ENCODE measurements at regions not wholly inside any gene's neighbourhood (a gene's known extent, or its start where the extent isn't known, plus 50 kb on each side); places are given as distances from the start of the nearest gene placed in this dataset.

DNA sequence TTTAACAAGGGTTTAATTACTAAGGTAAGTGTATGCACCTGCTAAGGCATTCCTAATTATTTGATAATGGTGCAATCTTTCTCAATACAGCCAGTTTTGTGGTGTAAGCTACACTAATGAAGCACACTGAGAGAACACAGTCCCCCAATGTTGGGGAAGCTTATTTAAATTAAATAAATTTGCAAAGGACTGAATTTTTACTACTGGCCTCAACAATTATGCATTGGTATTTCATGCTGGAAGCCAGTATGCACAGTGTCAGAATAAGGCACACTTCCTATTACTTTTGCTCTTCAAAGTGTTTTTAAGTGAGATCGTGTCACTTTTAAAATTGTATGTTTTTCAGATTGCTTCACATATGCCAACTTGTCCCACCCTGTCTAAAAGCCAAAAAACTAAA is 103.2 kb upstream of the ZNF521 start:
- no peak overlapping the region for H3K4me2 ChIP-seq (ENCODE audit: insufficient read depth, low read length)
- no peak overlapping the region for H3K27ac ChIP-seq (ENCODE audit: insufficient read depth, low read depth, low read length)
- no peaks in the 10 kb centered on the region for H3K9me3 ChIP-seq (replicated peaks; ENCODE audit: control insufficient read depth, insufficient read depth, low read length)
- no peaks in the 10 kb centered on the region for H3K36me3 ChIP-seq (ENCODE audit: control insufficient read depth in 2 of 2, extremely low read depth in 1 of 2, insufficient read depth in 2 of 2, low read length in 2 of 2)
- DNase-seq (ENCODE audit: low read depth, low spot score), result no peak
- no peak overlapping the region for H2AFZ ChIP-seq (ENCODE audit: low read depth, low read length)
- dilution Hi-C loops (cut with MboI; ENCODE audit: extremely low pct_ligation_motif_present, low sequenced_read_pairs), result no loop called here
- no peaks in the 10 kb centered on the region for H3K79me2 ChIP-seq (ENCODE audit: control insufficient read depth, insufficient read depth, low read length)
- H4K20me1 ChIP-seq (replicated peaks; ENCODE audit: control insufficient read depth, extremely low read depth, insufficient read depth, low read length), result no peaks in the 10 kb centered on the region
- TF ChIP-seq GATA2 (IDR thresholded peaks at IDR 0.05; ENCODE audit: insufficient read depth, insufficient read length, low read depth, low read length) (no peak), POLR2A (IDR thresholded peaks at IDR 0.05; ENCODE audit: low read depth, low read length) (no peak), EZH2 (IDR thresholded peaks at IDR 0.05; ENCODE audit: borderline replicate concordance, low read depth, low read length, severe bottlenecking) (no peak), MYC (IDR thresholded peaks at IDR 0.05; ENCODE audit: low read depth, low read length) (no peak), POLR2AphosphoS5 (IDR thresholded peaks at IDR 0.05; ENCODE audit: insufficient read depth, low read depth, low read length) (no peak), FOS (IDR thresholded peaks at IDR 0.05; ENCODE audit: borderline replicate concordance, insufficient read depth, low read length) (no peak), JUN (IDR thresholded peaks at IDR 0.05; ENCODE audit: borderline replicate concordance, insufficient read depth, insufficient read length, low read depth) (no peak)
- TF ChIP-seq, protein P1, sequence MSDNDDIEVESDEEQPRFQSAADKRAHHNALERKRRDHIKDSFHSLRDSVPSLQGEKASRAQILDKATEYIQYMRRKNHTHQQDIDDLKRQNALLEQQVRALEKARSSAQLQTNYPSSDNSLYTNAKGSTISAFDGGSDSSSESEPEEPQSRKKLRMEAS (IDR thresholded peaks at IDR 0.05; ENCODE audit: insufficient read depth, insufficient read length), result no peak
- TF ChIP-seq, protein P2, sequence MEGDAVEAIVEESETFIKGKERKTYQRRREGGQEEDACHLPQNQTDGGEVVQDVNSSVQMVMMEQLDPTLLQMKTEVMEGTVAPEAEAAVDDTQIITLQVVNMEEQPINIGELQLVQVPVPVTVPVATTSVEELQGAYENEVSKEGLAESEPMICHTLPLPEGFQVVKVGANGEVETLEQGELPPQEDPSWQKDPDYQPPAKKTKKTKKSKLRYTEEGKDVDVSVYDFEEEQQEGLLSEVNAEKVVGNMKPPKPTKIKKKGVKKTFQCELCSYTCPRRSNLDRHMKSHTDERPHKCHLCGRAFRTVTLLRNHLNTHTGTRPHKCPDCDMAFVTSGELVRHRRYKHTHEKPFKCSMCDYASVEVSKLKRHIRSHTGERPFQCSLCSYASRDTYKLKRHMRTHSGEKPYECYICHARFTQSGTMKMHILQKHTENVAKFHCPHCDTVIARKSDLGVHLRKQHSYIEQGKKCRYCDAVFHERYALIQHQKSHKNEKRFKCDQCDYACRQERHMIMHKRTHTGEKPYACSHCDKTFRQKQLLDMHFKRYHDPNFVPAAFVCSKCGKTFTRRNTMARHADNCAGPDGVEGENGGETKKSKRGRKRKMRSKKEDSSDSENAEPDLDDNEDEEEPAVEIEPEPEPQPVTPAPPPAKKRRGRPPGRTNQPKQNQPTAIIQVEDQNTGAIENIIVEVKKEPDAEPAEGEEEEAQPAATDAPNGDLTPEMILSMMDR (IDR thresholded peaks at IDR 0.05; ENCODE audit: extremely low read depth in 1 of 2, insufficient read depth in 1 of 2, low read depth in 1 of 2, low read length in 2 of 2), result no peak
- no TSS peak for BruUV-seq (replicated peaks)
- no peaks in the 10 kb centered on the region for H3K9me1 ChIP-seq (replicated peaks; ENCODE audit: control insufficient read depth, extremely low read depth, insufficient read depth, low read length)
- H3K9ac ChIP-seq (replicated peaks; ENCODE audit: extremely low read depth, insufficient read depth, low read length), result no peak overlapping the region
- FAIRE-seq, result no peak
- no peak overlapping the region for H3K4me3 ChIP-seq (replicated peaks in 1 of 3; ENCODE audit: insufficient read depth in 1 of 3, low read depth in 1 of 3, low read length in 3 of 3)
- POLR2A ChIA-PET, result no interaction called here
- intact Hi-C loops (cut with micrococcal nuclease), result no loop called here
- CTCF ChIA-PET, result no interaction called here
- H3K4me1 ChIP-seq (ENCODE audit: control insufficient read depth, extremely low read depth, insufficient read depth, low read length), result no peaks in the 10 kb centered on the region
- H3K27me3 ChIP-seq (ENCODE audit: control insufficient read depth in 2 of 2, insufficient read depth in 2 of 2, low read length in 2 of 2), result peaks cover 7 to 12% of the 10 kb centered on the region in 2 experiments
